ENCODE measurements at regions not wholly inside any gene's neighbourhood (a gene's known extent, or its start where the extent isn't known, plus 50 kb on each side); places are given as distances from the start of the nearest gene placed in this dataset.

GRCh38 chr13:65032825-65033224 is 2197.3 kb downstream of the PCDH9 start:
- H2BK120ac ChIP-seq (ENCODE audit: low read depth, low read length) = no peak overlapping the region
- no peak overlapping the region for H2BK20ac ChIP-seq (ENCODE audit: low read depth, low read length)
- no peaks in the 10 kb centered on the region for H3K36me3 ChIP-seq (ENCODE audit: control insufficient read depth, insufficient read depth, low read length)
- H3K9me1 ChIP-seq (ENCODE audit: insufficient read depth, low read length) = peaks cover 3% of the 10 kb centered on the region; the same call in 1 of the 2 replicates
- H3K4me3 ChIP-seq (ENCODE audit: insufficient read depth, low read depth, low read length) = no peak overlapping the region
- no peak overlapping the region for H2AK9ac ChIP-seq (replicated peaks; ENCODE audit: low read depth, low read length, poor library complexity)
- ATAC-seq (ENCODE audit: low read depth) (no peak), DNase-seq (no peak)
- no peak overlapping the region for H3K18ac ChIP-seq (ENCODE audit: low read depth, low read length)
- in situ Hi-C loops (cut with MboI; ENCODE audit: low sequenced_read_pairs) (no loop called here), intact Hi-C loops (cut with micrococcal nuclease) (no loop called here), dilution Hi-C loops (cut with HindIII; ENCODE audit: low sequenced_read_pairs, unreplicated experiment) (no loop called here)
- H3K4ac ChIP-seq (ENCODE audit: low read depth, low read length) = no peak overlapping the region
- H3K79me1 ChIP-seq (ENCODE audit: low read depth in 1 of 2, low read length in 2 of 2) = no peaks in the 10 kb centered on the region
- ChIA-PET POLR2A (ENCODE audit: unreplicated experiment) (no interaction called here), CTCF (no interaction called here)
- H3K23ac ChIP-seq (ENCODE audit: low read depth, low read length) = no peak overlapping the region
- TF ChIP-seq SMC3 (IDR thresholded peaks at IDR 0.05; ENCODE audit: low read depth, low read length) = no peak
- no peak for TF ChIP-seq CHD1 (IDR thresholded peaks at IDR 0.05; ENCODE audit: low read depth, low read length)
- TF ChIP-seq MAFK (IDR thresholded peaks at IDR 0.05; ENCODE audit: low read depth, low read length) = no peak
- TF ChIP-seq BHLHE40 (IDR thresholded peaks at IDR 0.05; ENCODE audit: low read depth, low read length) = no peak
- TF ChIP-seq MAZ (IDR thresholded peaks at IDR 0.05; ENCODE audit: borderline replicate concordance, low read depth, low read length) = no peak
- no peak for TF ChIP-seq ELK1 (IDR thresholded peaks at IDR 0.05; ENCODE audit: borderline replicate concordance, low read depth, low read length)
- no peak for TF ChIP-seq NFE2L2 (IDR thresholded peaks at IDR 0.05; ENCODE audit: low read depth, low read length)
- H4K20me1 ChIP-seq (ENCODE audit: insufficient read depth, low read length) = no peaks in the 10 kb centered on the region
- H3K27me3 ChIP-seq (ENCODE audit: control insufficient read depth, insufficient read depth, low read length) = no peaks in the 10 kb centered on the region
- no peak overlapping the region for H2BK15ac ChIP-seq (ENCODE audit: low read depth, low read length)
- H4K91ac ChIP-seq (ENCODE audit: insufficient read depth, low read depth, low read length) = no peak overlapping the region
- H3K9me3 ChIP-seq (ENCODE audit: control insufficient read depth, insufficient read depth, low read length) = no peaks in the 10 kb centered on the region
- no peak overlapping the region for H3K4me2 ChIP-seq (ENCODE audit: low read depth, low read length)
- no peak overlapping the region for H3K14ac ChIP-seq (replicated peaks; ENCODE audit: low read depth, low read length)
- H2AFZ ChIP-seq (replicated peaks; ENCODE audit: low read length, poor library complexity) = no peak overlapping the region
- no peak overlapping the region for H3K27ac ChIP-seq (ENCODE audit: insufficient read depth, low read length)
- no peak overlapping the region for H4K5ac ChIP-seq (ENCODE audit: low read depth, low read length)
- H3K9ac ChIP-seq (ENCODE audit: low read depth, low read length) = no peak overlapping the region
- 79% methylated on average over 2 of the region's 2 CpGs; no CpG with 5 or more reads in 1 of the 2 experiments for WGBS, 2 experiments (ENCODE audit: extremely low coverage in 2 of 2, insufficient read length in 1 of 2)
- BruUV-seq (replicated peaks) = no TSS peak
- H2BK5ac ChIP-seq (ENCODE audit: low read depth, low read length, poor library complexity, severe bottlenecking) = no peak overlapping the region
- no peaks in the 10 kb centered on the region for H3K4me1 ChIP-seq (ENCODE audit: control insufficient read depth, insufficient read depth, low read length)
- H4K8ac ChIP-seq (ENCODE audit: low read depth in 2 of 2, low read length in 2 of 2) = no peak overlapping the region
- H2AK5ac ChIP-seq (ENCODE audit: low read depth, low read length) = no peak overlapping the region
- H3K56ac ChIP-seq (ENCODE audit: extremely low read depth, insufficient read depth, low read length) = no peak overlapping the region
